Suprapubic skin (tissue), 2 donors: ENCODE measurements at regions not wholly inside any gene's neighbourhood (a gene's known extent, or its start where the extent isn't known, plus 50 kb on each side); places are given as distances from the start of the nearest gene placed in this dataset.

Source experiments
- EP300 ChIP-seq: sonication (generic); formaldehyde crosslinking; IDR thresholded peaks from one replicate; pipeline ENCODE4 v1.6.1; 2017; ENCODE audit warnings: antibody characterized with exemption
- POLR2A ChIP-seq, 2 donors: fragments of 450-650 bp; IDR thresholded peaks; one replicate each; pipeline ENCODE4 v1.6.1; 2017; ENCODE audit warnings: antibody characterized with exemption in 2 of 2, mild to moderate bottlenecking in 2 of 2, moderate library complexity in 2 of 2

DNA sequence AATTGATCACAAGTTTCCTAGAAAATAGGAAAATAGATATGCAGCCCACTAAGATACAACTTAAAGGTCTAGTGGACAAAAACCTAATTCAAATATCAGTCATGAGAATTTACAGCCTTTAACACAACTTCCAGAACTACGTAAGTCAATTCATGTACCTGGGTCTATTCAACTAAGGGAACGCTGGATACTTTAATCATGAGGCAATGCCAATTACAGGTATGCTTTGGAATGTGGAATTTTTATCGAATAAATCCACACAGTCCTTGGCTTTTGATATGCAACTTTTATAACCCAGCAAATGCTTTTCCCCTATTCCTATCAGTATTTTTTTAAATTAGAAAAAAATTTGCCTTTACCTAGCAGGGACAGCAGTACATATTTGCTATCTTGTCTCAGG, 289.5 kb upstream of the FAT3 start:
- no peak for TF ChIP-seq EP300
- no peak for TF ChIP-seq POLR2A (IDR thresholded peaks at IDR 0.05)
